Dedifferentiated amniotic fluid mesenchymal stem cell (primary cell): ENCODE measurements at regions not wholly inside any gene's neighbourhood (a gene's known extent, or its start where the extent isn't known, plus 50 kb on each side); places are given as distances from the start of the nearest gene placed in this dataset.

Experiments used
- DNase-seq: peaks from one replicate; pipeline ENCODE4 v3.0.0-alpha.2; 2016; ENCODE audit errors: extremely low spot score

DNA sequence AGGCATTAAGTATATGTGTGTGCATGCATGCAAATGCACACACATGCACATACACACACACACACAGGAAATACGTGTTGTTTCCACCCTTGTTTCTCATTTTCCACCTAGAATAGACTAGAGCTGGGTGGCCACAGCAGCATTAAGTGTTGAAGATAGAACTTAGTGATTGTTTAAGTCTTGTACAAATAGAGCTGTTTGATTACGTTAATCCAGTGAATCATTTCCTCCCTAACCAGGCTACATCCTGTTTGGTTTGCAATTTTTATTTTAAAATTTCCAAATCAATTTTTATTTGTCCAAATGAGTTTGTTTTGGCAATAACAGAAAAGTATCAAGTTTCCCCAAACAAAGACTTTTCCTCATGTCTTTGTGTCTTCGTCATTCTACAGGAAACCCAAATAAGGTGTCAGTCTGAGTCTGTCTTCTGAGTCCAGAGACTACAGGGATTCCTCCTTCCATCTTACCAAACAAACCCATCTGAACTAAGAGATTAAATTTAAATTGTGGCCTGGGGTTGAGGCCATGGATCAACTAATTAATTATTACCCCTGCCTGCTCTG lies 74.6 kb upstream of the GALNT5 start:
- peak; percentile 75 for DNase-seq

DNA sequence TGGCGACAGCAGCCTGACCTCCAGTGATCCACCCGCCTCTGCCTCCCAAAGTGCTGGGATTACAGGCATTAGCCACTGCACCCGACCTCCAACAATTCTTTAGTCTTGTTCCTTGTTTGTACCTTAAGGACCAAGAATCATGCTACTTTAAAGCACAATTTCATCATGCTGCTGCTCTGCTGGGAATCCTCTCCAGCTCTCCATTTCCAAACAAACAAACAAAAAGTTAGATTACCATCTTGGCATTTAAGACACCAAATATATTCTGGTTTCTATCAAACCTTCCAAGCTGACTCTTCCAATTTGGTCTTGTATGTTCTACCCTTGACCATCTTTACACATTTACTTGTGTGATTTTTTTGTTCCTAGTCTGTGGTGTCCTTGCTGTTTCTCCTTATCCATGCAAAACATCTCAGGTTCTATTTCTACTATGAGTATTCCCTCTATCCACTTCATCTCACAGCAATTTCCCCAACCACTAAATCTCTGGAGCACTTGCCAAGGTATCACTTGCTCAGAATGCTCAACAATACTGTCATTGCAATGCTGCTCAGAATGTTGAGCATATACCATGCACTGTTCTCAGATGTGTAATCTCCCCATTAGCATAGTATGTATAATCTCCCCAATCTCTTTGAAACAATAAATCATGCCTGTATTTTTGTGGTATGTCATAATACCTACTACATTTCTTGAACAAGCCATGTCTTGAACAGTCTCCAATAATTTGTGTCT lies 73.2 kb upstream of the GALNT5 start:
- no peak for DNase-seq

DNA sequence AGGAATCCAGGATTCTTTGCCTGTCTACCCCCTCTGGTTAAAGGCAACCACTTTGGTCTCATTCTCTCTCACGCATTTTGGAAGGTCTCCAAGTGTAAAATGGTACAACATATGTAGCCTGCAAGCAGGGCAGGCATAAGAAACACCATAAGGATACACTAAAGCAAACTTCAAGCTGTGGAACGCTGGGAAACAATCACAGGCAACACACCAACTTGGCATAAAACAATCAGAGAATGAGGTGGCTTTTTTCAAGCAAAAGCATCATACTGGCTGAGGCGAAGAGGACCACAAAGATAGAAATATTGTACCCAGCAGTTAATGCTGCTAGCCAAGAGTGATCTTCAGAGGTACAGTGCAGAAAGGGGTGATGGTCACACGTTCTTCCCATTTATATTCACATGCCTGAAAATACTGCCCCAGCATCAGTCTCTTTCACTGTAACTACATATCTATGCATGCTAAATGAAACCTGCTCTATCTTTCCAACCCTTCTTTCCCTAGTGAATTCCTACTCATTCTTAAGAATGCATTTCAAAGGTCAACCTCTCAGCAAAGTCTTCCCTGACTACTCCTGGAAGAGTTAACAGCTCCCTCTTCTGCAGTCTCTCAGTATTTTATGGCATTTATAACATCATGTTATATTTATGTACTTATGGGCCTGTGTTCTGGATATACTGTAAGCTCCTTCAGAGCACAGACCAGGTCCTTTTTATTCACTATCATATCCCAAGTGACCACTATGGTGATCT lies 71.9 kb upstream of the GALNT5 start:
- DNase-seq = no peak

DNA sequence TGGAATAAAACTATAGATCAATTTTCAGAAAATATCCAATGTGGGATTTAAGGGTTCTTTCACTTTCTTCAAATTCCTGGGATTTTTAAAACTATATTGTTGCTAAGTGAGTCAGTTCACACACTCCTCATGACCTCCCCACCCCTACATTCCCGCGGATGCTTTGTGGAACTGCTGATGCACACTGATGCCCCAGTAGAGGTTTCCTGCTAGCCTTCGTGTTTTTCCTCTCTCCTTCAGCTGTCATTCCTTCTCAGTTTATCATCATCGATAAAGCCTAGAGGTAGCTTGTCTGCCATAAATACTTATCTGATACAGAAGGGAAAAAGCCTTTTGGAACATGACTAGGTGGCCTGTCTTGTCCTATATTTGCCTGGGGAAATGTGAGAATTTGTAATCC lies 67.4 kb upstream of the GALNT5 start:
- no peak for DNase-seq

DNA sequence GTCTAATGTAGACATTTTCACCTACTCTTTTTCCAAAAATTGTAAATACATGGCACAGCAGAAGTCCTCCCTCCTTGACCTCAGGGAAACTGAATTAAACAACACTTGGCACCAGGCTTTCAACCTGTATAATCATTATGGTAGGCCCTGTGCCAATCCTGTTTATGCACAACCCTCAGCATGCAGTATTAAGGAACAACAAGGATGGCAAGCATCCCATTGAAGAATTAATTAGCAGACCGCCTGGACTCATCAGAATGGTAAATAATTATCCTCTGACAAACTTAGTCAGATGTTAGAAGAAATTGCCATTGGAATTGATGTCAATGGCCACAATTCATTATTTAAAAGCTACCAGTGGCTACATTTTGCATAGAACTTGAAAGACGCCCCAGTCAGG lies 66.3 kb upstream of the GALNT5 start:
- DNase-seq = no peak

DNA sequence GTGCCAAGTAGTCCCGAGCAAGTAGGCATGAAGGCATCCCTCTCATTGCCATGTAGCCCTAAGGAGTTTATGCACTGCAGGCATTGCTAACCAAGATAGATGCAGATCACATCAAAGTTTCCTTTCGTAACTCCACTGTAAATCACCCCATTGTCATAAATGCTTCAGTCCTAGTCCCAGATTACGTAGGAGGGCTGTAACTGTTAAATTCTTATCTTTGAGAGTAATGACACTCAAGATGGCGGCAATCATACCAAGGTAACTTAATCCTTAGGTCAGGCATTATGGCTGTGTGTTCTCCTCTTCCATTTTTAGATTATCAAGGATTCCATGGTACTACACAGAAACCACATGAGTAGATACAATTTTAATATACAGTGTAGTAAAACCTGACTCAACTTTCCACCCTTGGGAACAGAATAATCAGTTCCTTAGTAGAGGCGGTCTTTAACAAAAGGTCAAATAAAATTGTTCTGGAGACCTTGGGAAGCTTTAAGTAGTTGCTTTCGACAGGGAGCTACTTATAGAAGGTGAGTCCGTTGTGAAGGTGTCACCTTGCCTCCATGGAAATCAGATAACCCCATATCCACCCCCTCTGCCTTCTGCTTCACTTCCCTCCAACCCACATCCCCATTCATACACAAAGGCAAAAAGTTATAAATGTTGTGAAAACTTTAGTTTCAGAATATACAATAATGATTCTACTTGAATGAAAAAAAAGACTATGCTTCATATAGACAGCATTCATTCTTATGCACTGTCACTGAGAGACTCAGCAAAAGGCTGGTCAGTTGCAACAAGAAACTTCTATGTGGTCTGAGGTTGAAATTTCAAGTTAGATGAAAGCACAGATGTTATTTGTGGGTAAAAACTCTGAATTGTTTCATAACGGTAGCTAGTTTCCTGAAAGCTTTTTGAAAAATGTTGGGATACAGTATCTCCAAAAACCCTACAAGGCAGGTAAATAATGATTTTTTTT lies 64.8 kb upstream of the GALNT5 start:
- no peak for DNase-seq

DNA sequence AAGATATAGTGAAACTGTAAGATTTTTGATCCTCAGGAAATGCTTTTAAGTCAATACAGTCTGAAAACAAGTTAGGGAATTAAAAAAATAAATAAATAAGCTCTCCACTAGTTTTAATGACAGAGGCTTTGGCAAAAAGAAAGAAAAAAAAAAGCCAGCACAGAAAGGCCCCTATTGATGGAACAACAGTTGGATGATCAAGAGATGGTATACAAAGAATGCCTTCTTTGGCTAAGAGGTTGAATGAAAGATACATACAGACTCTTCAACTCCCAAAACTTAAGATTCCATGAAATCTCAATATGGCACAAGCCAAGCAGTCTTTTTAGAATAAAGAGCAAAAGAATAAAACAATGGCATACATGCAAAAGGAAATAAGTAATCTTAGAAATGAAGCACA lies 64.0 kb upstream of the GALNT5 start:
- no peak for DNase-seq

DNA sequence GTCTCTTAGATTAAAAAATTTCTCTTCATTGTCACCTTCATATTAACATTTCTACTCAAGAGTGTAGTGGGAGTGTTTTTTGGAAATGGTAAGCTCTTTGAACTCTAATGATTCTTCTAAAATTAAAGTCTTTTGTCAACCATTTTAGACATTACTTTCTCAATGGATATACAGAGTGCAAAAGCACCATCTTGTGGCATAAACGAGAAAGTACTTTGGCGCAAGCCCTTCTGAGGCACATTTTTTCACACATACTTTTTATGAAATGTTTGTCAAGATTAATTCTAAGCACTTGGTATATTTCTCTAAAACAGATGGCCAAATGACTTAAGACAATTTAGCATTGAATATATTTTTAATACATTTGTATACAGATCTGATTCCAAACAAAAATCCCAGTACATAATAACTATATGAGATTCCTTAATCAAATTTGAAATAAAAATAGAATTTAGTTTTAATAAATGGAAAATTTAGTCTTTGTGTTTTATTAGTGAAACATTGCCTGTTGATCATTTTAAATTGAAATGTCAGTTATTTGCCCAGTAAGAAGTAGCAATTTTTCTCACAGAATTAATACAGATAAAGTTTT lies 63.3 kb upstream of the GALNT5 start:
- DNase-seq = peak; percentile 81

DNA sequence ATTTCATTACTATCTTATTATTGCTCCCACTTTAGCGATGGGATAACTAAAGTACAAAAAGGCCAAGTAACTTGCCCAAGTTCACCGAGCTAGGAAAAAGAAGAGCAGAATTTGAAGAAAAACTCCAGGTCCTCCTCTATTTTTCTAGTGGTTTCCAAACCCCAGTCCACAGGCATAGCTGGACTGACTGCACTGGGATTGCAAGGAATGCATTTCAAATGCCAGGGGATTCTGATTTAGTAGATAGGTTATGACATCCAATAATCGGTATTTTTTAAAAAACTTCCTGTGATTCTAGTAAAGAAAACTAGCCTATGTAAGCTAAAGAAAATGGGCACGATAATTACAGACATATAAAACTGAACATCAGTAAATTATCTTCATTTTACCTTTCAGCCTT lies 62.7 kb upstream of the GALNT5 start:
- peak; percentile 39 for DNase-seq

DNA sequence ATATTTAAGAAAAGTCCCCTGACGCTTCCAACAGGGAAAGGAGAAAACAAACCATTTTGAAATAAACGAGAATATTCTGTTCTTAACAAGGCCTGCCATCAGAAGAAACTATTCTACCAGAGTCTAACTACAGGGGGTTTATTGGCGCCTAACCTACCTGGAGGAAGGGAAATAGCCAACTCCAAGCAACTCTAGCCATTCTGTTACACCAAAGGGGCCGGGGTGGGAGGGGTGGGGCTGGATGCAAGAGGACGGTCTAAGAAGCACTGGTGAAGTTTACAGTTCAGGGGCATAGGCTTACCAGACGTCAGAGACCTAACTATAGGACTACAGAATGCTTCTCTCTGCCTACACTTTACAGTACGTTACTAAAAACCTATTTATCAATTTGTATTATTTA lies 60.5 kb upstream of the GALNT5 start:
- no peak for DNase-seq

DNA sequence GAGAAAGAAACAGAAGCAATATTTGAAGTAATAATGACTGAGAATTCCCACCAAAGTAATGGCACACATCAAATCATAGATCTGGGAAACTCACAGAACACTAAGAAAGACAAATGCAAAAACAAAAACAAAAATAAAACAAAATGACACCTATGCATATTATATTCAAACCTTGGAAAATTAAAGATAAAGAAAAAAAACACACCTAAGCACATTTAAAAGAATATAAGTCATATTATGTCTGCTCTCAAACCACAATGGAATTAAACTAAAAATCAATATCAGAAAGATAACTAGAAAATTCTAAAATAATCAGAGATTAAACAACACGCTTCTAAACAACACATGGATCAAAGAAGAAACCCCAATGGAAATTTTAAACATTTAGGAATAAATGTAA lies 59.7 kb upstream of the GALNT5 start:
- no peak for DNase-seq

DNA sequence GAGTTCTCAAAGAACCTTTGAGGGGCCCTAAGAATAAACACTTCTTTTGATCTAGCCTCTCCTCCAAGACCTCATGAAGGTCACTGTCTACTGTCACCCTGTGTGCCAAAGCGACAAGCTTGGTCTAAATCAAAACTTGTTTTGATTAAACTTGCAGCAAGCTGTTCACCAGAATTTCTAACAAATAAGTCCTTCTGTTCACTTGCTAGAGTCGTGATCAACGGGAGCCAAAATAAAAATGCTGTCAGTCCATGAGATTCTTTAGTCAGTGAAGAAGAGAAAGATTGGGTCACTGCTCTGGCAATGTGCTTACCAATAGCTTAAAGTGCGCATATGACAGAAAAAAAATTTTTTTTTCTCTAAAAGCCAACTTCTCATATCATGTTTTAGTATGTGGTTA lies 53.9 kb upstream of the GALNT5 start:
- DNase-seq = no peak

DNA sequence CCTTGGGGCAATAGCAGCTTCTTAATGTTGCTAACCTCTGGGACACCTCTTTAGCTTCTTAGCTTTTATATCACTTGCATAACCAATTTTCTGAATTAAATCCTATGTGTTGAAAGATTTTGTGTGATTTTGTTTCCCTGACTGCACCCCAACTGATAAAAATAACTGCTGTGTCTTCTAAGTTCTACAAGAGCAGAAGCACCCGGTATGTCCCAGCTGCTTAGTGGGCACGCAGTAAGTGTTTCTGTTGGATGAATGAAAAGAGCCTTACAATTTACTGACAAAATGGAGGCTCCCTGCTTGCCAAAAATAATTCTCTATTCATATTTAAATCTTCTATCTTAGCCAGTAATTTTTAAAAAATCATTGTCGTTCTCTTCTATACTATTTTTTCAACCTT lies 53.1 kb upstream of the GALNT5 start:
- no peak for DNase-seq

DNA sequence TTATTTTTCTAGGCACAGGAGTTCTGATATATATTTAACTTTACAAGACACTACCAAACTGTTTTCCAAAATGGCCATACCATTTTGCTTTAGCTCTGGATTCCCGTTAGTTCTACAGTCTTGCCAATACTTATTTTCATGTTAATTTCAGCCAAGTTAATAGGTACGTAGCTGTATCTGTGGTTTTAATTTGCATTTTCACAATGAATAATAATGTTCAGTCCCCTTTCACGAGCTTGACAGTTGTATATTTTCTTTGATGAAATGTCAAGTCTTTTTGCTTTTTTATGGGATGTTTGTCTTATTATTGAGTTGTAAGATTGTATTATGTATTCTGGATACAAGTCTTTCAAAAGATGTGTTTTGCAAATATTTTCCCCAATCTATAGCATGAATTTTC lies 50.6 kb upstream of the GALNT5 start:
- no peak for DNase-seq
